ENCODE measurements at regions not wholly inside any gene's neighbourhood (a gene's known extent, or its start where the extent isn't known, plus 50 kb on each side); places are given as distances from the start of the nearest gene placed in this dataset.

- H3K27me3 Mint-ChIP-seq, result no peaks in the 10 kb centered on the region
- no peaks in the 10 kb centered on the region for H3K4me1 Mint-ChIP-seq
- no peak overlapping the region for H3K4me3 Mint-ChIP-seq
- H3K9me3 Mint-ChIP-seq, result peaks cover 1% of the 10 kb centered on the region
- no peaks in the 10 kb centered on the region for H3K36me3 Mint-ChIP-seq
- ATAC-seq (ENCODE audit: low read depth) (no peak), DNase-seq (ENCODE audit: low spot score in 2 of 2) (no peak)
- H3K27ac Mint-ChIP-seq, result no peak overlapping the region
These were observed 368.5 kb upstream of the MAD2L1 start for GRCh38 chr4:120435179-120435578.

- Mint-ChIP-seq H3K4me3 (no peak overlapping the region), H3K4me1 (no peaks in the 10 kb centered on the region), H3K27me3 (no peaks in the 10 kb centered on the region), H3K27ac (no peak overlapping the region), H3K36me3 (no peaks in the 10 kb centered on the region), H3K9me3 (peaks cover 1% of the 10 kb centered on the region)
- ATAC-seq (ENCODE audit: low read depth) (no peak), DNase-seq (ENCODE audit: low spot score in 2 of 2) (no peak)
These were observed 368.1 kb upstream of the MAD2L1 start for GRCh38 chr4:120434756-120435155.

GRCh38 chr4:120432301-120432860, 365.7 kb upstream of the MAD2L1 start:
- Mint-ChIP-seq H3K4me3 (no peak overlapping the region), H3K9me3 (no peaks in the 10 kb centered on the region), H3K4me1 (no peaks in the 10 kb centered on the region), H3K27me3 (no peaks in the 10 kb centered on the region), H3K36me3 (no peaks in the 10 kb centered on the region), H3K27ac (no peak overlapping the region)
- no peak for DNase-seq (ENCODE audit: low spot score in 2 of 2)
- no peak for ATAC-seq (ENCODE audit: low read depth)

- no peaks in the 10 kb centered on the region for H3K9me3 Mint-ChIP-seq
- H3K4me3 Mint-ChIP-seq, result no peak overlapping the region
- H3K36me3 Mint-ChIP-seq, result no peaks in the 10 kb centered on the region
- ATAC-seq (ENCODE audit: low read depth) (no peak), DNase-seq (ENCODE audit: low spot score in 2 of 2) (no peak)
- H3K27me3 Mint-ChIP-seq, result no peaks in the 10 kb centered on the region
- H3K4me1 Mint-ChIP-seq, result no peaks in the 10 kb centered on the region
- no peak overlapping the region for H3K27ac Mint-ChIP-seq
These were observed 364.5 kb upstream of the MAD2L1 start for GRCh38 chr4:120431180-120431579.

- H3K4me3 Mint-ChIP-seq, result no peak overlapping the region
- H3K27me3 Mint-ChIP-seq, result no peaks in the 10 kb centered on the region
- no peaks in the 10 kb centered on the region for H3K4me1 Mint-ChIP-seq
- ATAC-seq (ENCODE audit: low read depth) (no peak), DNase-seq (ENCODE audit: low spot score in 2 of 2) (no peak)
- peaks cover 7% of the 10 kb centered on the region for H3K9me3 Mint-ChIP-seq
- no peaks in the 10 kb centered on the region for H3K36me3 Mint-ChIP-seq
- no peak overlapping the region for H3K27ac Mint-ChIP-seq
These were observed 351.5 kb upstream of the MAD2L1 start for GRCh38 chr4:120418146-120418545.

- ATAC-seq (ENCODE audit: low read depth), result no peak
- Mint-ChIP-seq H3K27ac (no peak overlapping the region), H3K9me3 (peaks cover 8% of the 10 kb centered on the region), H3K4me1 (no peaks in the 10 kb centered on the region), H3K36me3 (no peaks in the 10 kb centered on the region), H3K27me3 (no peaks in the 10 kb centered on the region), H3K4me3 (no peak overlapping the region)
- DNase-seq (ENCODE audit: low spot score in 2 of 2), result no peak
These were observed 349.2 kb upstream of the MAD2L1 start for GRCh38 chr4:120415896-120416295.

GRCh38 chr4:120406960-120407359, 340.3 kb upstream of the MAD2L1 start:
- Mint-ChIP-seq H3K9me3 (peaks cover 12% of the 10 kb centered on the region), H3K4me1 (no peaks in the 10 kb centered on the region), H3K36me3 (no peaks in the 10 kb centered on the region), H3K27ac (no peak overlapping the region), H3K4me3 (no peak overlapping the region), H3K27me3 (no peaks in the 10 kb centered on the region)
- no peak for DNase-seq (ENCODE audit: low spot score in 2 of 2)
- no peak for ATAC-seq (ENCODE audit: low read depth)

GRCh38 chr4:120403296-120403695, 336.6 kb upstream of the MAD2L1 start:
- ATAC-seq (ENCODE audit: low read depth) (no peak), DNase-seq (ENCODE audit: low spot score in 2 of 2) (no peak)
- no peak overlapping the region for H3K4me3 Mint-ChIP-seq
- H3K9me3 Mint-ChIP-seq, result peaks cover 8% of the 10 kb centered on the region
- H3K4me1 Mint-ChIP-seq, result no peaks in the 10 kb centered on the region
- no peaks in the 10 kb centered on the region for H3K27me3 Mint-ChIP-seq
- H3K36me3 Mint-ChIP-seq, result no peaks in the 10 kb centered on the region
- no peak overlapping the region for H3K27ac Mint-ChIP-seq

- Mint-ChIP-seq H3K27me3 (no peaks in the 10 kb centered on the region), H3K9me3 (peaks cover 4% of the 10 kb centered on the region), H3K4me3 (no peak overlapping the region), H3K4me1 (no peaks in the 10 kb centered on the region), H3K27ac (no peak overlapping the region), H3K36me3 (no peaks in the 10 kb centered on the region)
- ATAC-seq (ENCODE audit: low read depth), result no peak
- DNase-seq (ENCODE audit: low spot score in 2 of 2), result no peak
These were observed 333.8 kb upstream of the MAD2L1 start for GRCh38 chr4:120400441-120400840.

GRCh38 chr4:120399826-120400225, 333.2 kb upstream of the MAD2L1 start:
- DNase-seq (ENCODE audit: low spot score in 2 of 2), result no peak
- no peaks in the 10 kb centered on the region for H3K36me3 Mint-ChIP-seq
- H3K4me1 Mint-ChIP-seq, result no peaks in the 10 kb centered on the region
- H3K4me3 Mint-ChIP-seq, result no peak overlapping the region
- peaks cover 3% of the 10 kb centered on the region for H3K9me3 Mint-ChIP-seq
- ATAC-seq (ENCODE audit: low read depth), result no peak
- H3K27ac Mint-ChIP-seq, result no peak overlapping the region
- no peaks in the 10 kb centered on the region for H3K27me3 Mint-ChIP-seq

- H3K9me3 Mint-ChIP-seq, result no peaks in the 10 kb centered on the region
- no peak overlapping the region for H3K4me3 Mint-ChIP-seq
- H3K27ac Mint-ChIP-seq, result no peak overlapping the region
- no peaks in the 10 kb centered on the region for H3K27me3 Mint-ChIP-seq
- no peaks in the 10 kb centered on the region for H3K36me3 Mint-ChIP-seq
- no peak for ATAC-seq (ENCODE audit: low read depth)
- DNase-seq (ENCODE audit: low spot score in 2 of 2), result no peak
- H3K4me1 Mint-ChIP-seq, result no peaks in the 10 kb centered on the region
These were observed 329.1 kb upstream of the MAD2L1 start for GRCh38 chr4:120395746-120396145.

- ATAC-seq (ENCODE audit: low read depth) (no peak), DNase-seq (ENCODE audit: low spot score in 2 of 2) (no peak)
- no peaks in the 10 kb centered on the region for H3K27me3 Mint-ChIP-seq
- H3K36me3 Mint-ChIP-seq, result no peaks in the 10 kb centered on the region
- H3K4me3 Mint-ChIP-seq, result no peak overlapping the region
- H3K9me3 Mint-ChIP-seq, result no peaks in the 10 kb centered on the region
- H3K27ac Mint-ChIP-seq, result no peak overlapping the region
- no peaks in the 10 kb centered on the region for H3K4me1 Mint-ChIP-seq
These were observed 289.2 kb upstream of the MAD2L1 start for GRCh38 chr4:120355881-120356280.

- Mint-ChIP-seq H3K27ac (no peak overlapping the region), H3K36me3 (no peaks in the 10 kb centered on the region), H3K27me3 (no peaks in the 10 kb centered on the region), H3K9me3 (no peaks in the 10 kb centered on the region), H3K4me3 (no peak overlapping the region), H3K4me1 (no peaks in the 10 kb centered on the region)
- no peak for DNase-seq (ENCODE audit: low spot score in 2 of 2)
- ATAC-seq (ENCODE audit: low read depth), result no peak
These were observed 287.7 kb upstream of the MAD2L1 start for GRCh38 chr4:120354381-120354780.

GRCh38 chr4:120353235-120353634, 286.6 kb upstream of the MAD2L1 start:
- no peaks in the 10 kb centered on the region for H3K4me1 Mint-ChIP-seq
- H3K27me3 Mint-ChIP-seq, result no peaks in the 10 kb centered on the region
- H3K9me3 Mint-ChIP-seq, result no peaks in the 10 kb centered on the region
- no peak overlapping the region for H3K4me3 Mint-ChIP-seq
- no peak overlapping the region for H3K27ac Mint-ChIP-seq
- ATAC-seq (ENCODE audit: low read depth) (no peak), DNase-seq (ENCODE audit: low spot score in 2 of 2) (no peak)
- H3K36me3 Mint-ChIP-seq, result no peaks in the 10 kb centered on the region

- Mint-ChIP-seq H3K4me3 (no peak overlapping the region), H3K36me3 (no peaks in the 10 kb centered on the region), H3K27me3 (no peaks in the 10 kb centered on the region), H3K9me3 (no peaks in the 10 kb centered on the region), H3K4me1 (no peaks in the 10 kb centered on the region), H3K27ac (no peak overlapping the region)
- no peak for ATAC-seq (ENCODE audit: low read depth)
- DNase-seq (ENCODE audit: low spot score in 2 of 2), result no peak
These were observed 286.1 kb upstream of the MAD2L1 start for GRCh38 chr4:120352739-120353138.
